GM19455 (cell line): ENCODE measurements at regions not wholly inside any gene's neighbourhood (a gene's known extent, or its start where the extent isn't known, plus 50 kb on each side); places are given as distances from the start of the nearest gene placed in this dataset.

Experiments
- ATAC-seq: cut with Tn5 transposase; IDR thresholded peaks from one replicate; pipeline ENCODE4 v1.9.1; 2021; ENCODE audit not compliant: unreplicated experiment

GRCh38 chr21:29228306-29228705 is 70.4 kb upstream of the BACH1 start:
- no peak for ATAC-seq

GRCh38 chr21:29230551-29231261 is 68.0 kb upstream of the BACH1 start:
- no peak for ATAC-seq

- ATAC-seq, result peak; percentile 2
Measured at GRCh38 chr21:29231756-29232529, 66.8 kb upstream of the BACH1 start.

- ATAC-seq, result no peak
Measured at GRCh38 chr21:29232530-29233255, 66.0 kb upstream of the BACH1 start.

GRCh38 chr21:29233256-29233546 is 65.5 kb upstream of the BACH1 start:
- ATAC-seq, result peak; percentile 14

- ATAC-seq, result peak; percentile 69
Measured at GRCh38 chr21:29233611-29234540, 64.8 kb upstream of the BACH1 start.

GRCh38 chr21:29235714-29236197 is 63.0 kb upstream of the BACH1 start:
- ATAC-seq, result peak; percentile 37

GRCh38 chr21:29236201-29236600 is 62.5 kb upstream of the BACH1 start:
- ATAC-seq, result no peak

- no peak for ATAC-seq
Measured at GRCh38 chr21:29237110-29238052, 61.3 kb upstream of the BACH1 start.

- ATAC-seq, result no peak
Measured at GRCh38 chr21:29238053-29238966, 60.4 kb upstream of the BACH1 start.

- no peak for ATAC-seq
Measured at GRCh38 chr21:29238967-29239290, 59.8 kb upstream of the BACH1 start.

- no peak for ATAC-seq
Measured at GRCh38 chr21:29240136-29240535, 58.6 kb upstream of the BACH1 start.

- no peak for ATAC-seq
Measured at GRCh38 chr21:29242201-29242600, 56.5 kb upstream of the BACH1 start.

- ATAC-seq, result no peak
Measured at GRCh38 chr21:29243188-29243587, 55.5 kb upstream of the BACH1 start.

GRCh38 chr21:29245104-29245643 is 53.5 kb upstream of the BACH1 start:
- no peak for ATAC-seq

- no peak for ATAC-seq
Measured at GRCh38 chr21:29245863-29246262, 52.9 kb upstream of the BACH1 start.

GRCh38 chr21:29246614-29247013 is 52.1 kb upstream of the BACH1 start:
- no peak for ATAC-seq

GRCh38 chr21:29248124-29248523 is 50.6 kb upstream of the BACH1 start:
- no peak for ATAC-seq
